ENCODE measurements at regions not wholly inside any gene's neighbourhood (a gene's known extent, or its start where the extent isn't known, plus 50 kb on each side); places are given as distances from the start of the nearest gene placed in this dataset.

GRCh38 chr12:103177639-103178255 lies 220.3 kb downstream of the ASCL1 start:
- TF ChIP-seq CTCF (IDR thresholded peaks at IDR 0.05; ENCODE audit: unreplicated experiment) = no peak
- CTCF ChIA-PET = no interaction called here
- Mint-ChIP-seq H3K27ac (ENCODE audit: unreplicated experiment) (no peak overlapping the region), H3K36me3 (ENCODE audit: insufficient read depth, unreplicated experiment) (no peaks in the 10 kb centered on the region), H3K4me1 (ENCODE audit: low read depth, unreplicated experiment) (no peaks in the 10 kb centered on the region), H3K4me3 (ENCODE audit: low read depth, unreplicated experiment) (no peak overlapping the region), H3K9me3 (ENCODE audit: low read depth, unreplicated experiment) (peaks cover 29% of the 10 kb centered on the region), H3K27me3 (ENCODE audit: unreplicated experiment) (no peaks in the 10 kb centered on the region)
- DNase-seq = no peak
- intact Hi-C loops (cut with micrococcal nuclease; ENCODE audit: unreplicated experiment) = no loop called here
- no TSS peak for BruUV-seq (replicated peaks)

GRCh38 chr12:103178366-103179080 lies 221.0 kb downstream of the ASCL1 start:
- no peak for DNase-seq
- no peaks in the 10 kb centered on the region for H3K36me3 Mint-ChIP-seq (ENCODE audit: insufficient read depth, unreplicated experiment)
- CTCF ChIA-PET = no interaction called here
- H3K9me3 Mint-ChIP-seq (ENCODE audit: low read depth, unreplicated experiment) = peaks cover 28% of the 10 kb centered on the region
- TF ChIP-seq CTCF (IDR thresholded peaks at IDR 0.05; ENCODE audit: unreplicated experiment) = no peak
- no peaks in the 10 kb centered on the region for H3K4me1 Mint-ChIP-seq (ENCODE audit: low read depth, unreplicated experiment)
- no peaks in the 10 kb centered on the region for H3K27me3 Mint-ChIP-seq (ENCODE audit: unreplicated experiment)
- H3K27ac Mint-ChIP-seq (ENCODE audit: unreplicated experiment) = no peak overlapping the region
- intact Hi-C loops (cut with micrococcal nuclease; ENCODE audit: unreplicated experiment) = no loop called here
- BruUV-seq (replicated peaks) = no TSS peak
- H3K4me3 Mint-ChIP-seq (ENCODE audit: low read depth, unreplicated experiment) = no peak overlapping the region

GRCh38 chr12:103181366-103182152 lies 224.1 kb downstream of the ASCL1 start:
- DNase-seq = no peak
- Mint-ChIP-seq H3K4me1 (ENCODE audit: low read depth, unreplicated experiment) (no peaks in the 10 kb centered on the region), H3K9me3 (ENCODE audit: low read depth, unreplicated experiment) (peaks cover 26% of the 10 kb centered on the region), H3K27me3 (ENCODE audit: unreplicated experiment) (no peaks in the 10 kb centered on the region), H3K4me3 (ENCODE audit: low read depth, unreplicated experiment) (no peak overlapping the region), H3K36me3 (ENCODE audit: insufficient read depth, unreplicated experiment) (no peaks in the 10 kb centered on the region), H3K27ac (ENCODE audit: unreplicated experiment) (no peak overlapping the region)
- intact Hi-C loops (cut with micrococcal nuclease; ENCODE audit: unreplicated experiment) = no loop called here
- CTCF ChIA-PET = no interaction called here
- no peak for TF ChIP-seq CTCF (IDR thresholded peaks at IDR 0.05; ENCODE audit: unreplicated experiment)
- no TSS peak for BruUV-seq (replicated peaks)

- no TSS peak for BruUV-seq (replicated peaks)
- H3K4me3 Mint-ChIP-seq (ENCODE audit: low read depth, unreplicated experiment) = no peak overlapping the region
- CTCF ChIA-PET = no interaction called here
- peaks cover 23% of the 10 kb centered on the region for H3K9me3 Mint-ChIP-seq (ENCODE audit: low read depth, unreplicated experiment)
- no peaks in the 10 kb centered on the region for H3K36me3 Mint-ChIP-seq (ENCODE audit: insufficient read depth, unreplicated experiment)
- intact Hi-C loops (cut with micrococcal nuclease; ENCODE audit: unreplicated experiment) = no loop called here
- H3K4me1 Mint-ChIP-seq (ENCODE audit: low read depth, unreplicated experiment) = no peaks in the 10 kb centered on the region
- no peak for TF ChIP-seq CTCF (IDR thresholded peaks at IDR 0.05; ENCODE audit: unreplicated experiment)
- H3K27me3 Mint-ChIP-seq (ENCODE audit: unreplicated experiment) = no peaks in the 10 kb centered on the region
- H3K27ac Mint-ChIP-seq (ENCODE audit: unreplicated experiment) = no peak overlapping the region
- no peak for DNase-seq
Measured at GRCh38 chr12:103182299-103182698, 224.8 kb downstream of the ASCL1 start.

Data from Calu3 (cell line).